ENCODE measurements at regions not wholly inside any gene's neighbourhood (a gene's known extent, or its start where the extent isn't known, plus 50 kb on each side); places are given as distances from the start of the nearest gene placed in this dataset.

GRCh38 chr14:36065831-36066230 is 110.7 kb downstream of the PTCSC3 start:
- Histone ChIP-seq H3K4me2 (ENCODE audit: insufficient read depth, low read length) (no peak overlapping the region), H3K27me3 (ENCODE audit: control insufficient read depth in 2 of 2, insufficient read depth in 2 of 2, low read length in 2 of 2) (peaks cover 1 to 3% of the 10 kb centered on the region in 2 experiments), H3K27ac (ENCODE audit: insufficient read depth, low read depth, low read length) (no peak overlapping the region), H3K79me2 (ENCODE audit: control insufficient read depth, insufficient read depth, low read length) (no peaks in the 10 kb centered on the region), H3K36me3 (ENCODE audit: control insufficient read depth in 2 of 2, extremely low read depth in 1 of 2, insufficient read depth in 2 of 2, low read length in 2 of 2) (no peaks in the 10 kb centered on the region), H2AFZ (ENCODE audit: low read depth, low read length) (no peak overlapping the region), H3K4me3 (replicated peaks in 1 of 3; ENCODE audit: insufficient read depth in 1 of 3, low read depth in 1 of 3, low read length in 3 of 3) (no peak overlapping the region), H3K9me1 (replicated peaks; ENCODE audit: control insufficient read depth, extremely low read depth, insufficient read depth, low read length) (no peaks in the 10 kb centered on the region), H3K4me1 (ENCODE audit: control insufficient read depth, extremely low read depth, insufficient read depth, low read length) (no peaks in the 10 kb centered on the region), H4K20me1 (replicated peaks; ENCODE audit: control insufficient read depth, extremely low read depth, insufficient read depth, low read length) (no peaks in the 10 kb centered on the region), H3K9ac (replicated peaks; ENCODE audit: extremely low read depth, insufficient read depth, low read length) (no peak overlapping the region), H3K9me3 (replicated peaks; ENCODE audit: control insufficient read depth, insufficient read depth, low read length) (no peaks in the 10 kb centered on the region)
- dilution Hi-C loops (cut with MboI; ENCODE audit: extremely low pct_ligation_motif_present, low sequenced_read_pairs) (no loop called here), intact Hi-C loops (cut with micrococcal nuclease) (no loop called here)
- POLR2A ChIA-PET, result no interaction called here
- FAIRE-seq (no peak), DNase-seq (ENCODE audit: low read depth, low spot score) (no peak)
- CTCF ChIA-PET, result no interaction called here
- no TSS peak for BruUV-seq (replicated peaks)
- TF ChIP-seq POLR2A (IDR thresholded peaks at IDR 0.05; ENCODE audit: low read depth, low read length), result no peak
- TF ChIP-seq CTCF (IDR thresholded peaks at IDR 0.05; ENCODE audit: extremely low read depth in 1 of 2, insufficient read depth in 1 of 2, low read depth in 1 of 2, low read length in 2 of 2), result no peak
- no peak for TF ChIP-seq POLR2AphosphoS5 (IDR thresholded peaks at IDR 0.05; ENCODE audit: insufficient read depth, low read depth, low read length)
- TF ChIP-seq JUN (IDR thresholded peaks at IDR 0.05; ENCODE audit: borderline replicate concordance, insufficient read depth, insufficient read length, low read depth), result no peak
- no peak for TF ChIP-seq GATA2 (IDR thresholded peaks at IDR 0.05; ENCODE audit: insufficient read depth, insufficient read length, low read depth, low read length)
- no peak for TF ChIP-seq MYC (IDR thresholded peaks at IDR 0.05; ENCODE audit: low read depth, low read length)
- no peak for TF ChIP-seq FOS (IDR thresholded peaks at IDR 0.05; ENCODE audit: borderline replicate concordance, insufficient read depth, low read length)
- TF ChIP-seq EZH2 (IDR thresholded peaks at IDR 0.05; ENCODE audit: borderline replicate concordance, low read depth, low read length, severe bottlenecking), result no peak

All from endothelial cell of umbilical vein (primary cell).